Progenitor cell of endocrine pancreas (in vitro differentiated cells): ENCODE measurements at regions not wholly inside any gene's neighbourhood (a gene's known extent, or its start where the extent isn't known, plus 50 kb on each side); places are given as distances from the start of the nearest gene placed in this dataset.

ENCODE experiments used
- DNase-seq: peaks from one replicate; pipeline ENCODE4 v3.0.0; 2021; ENCODE audit warnings: low spot score; ENCODE audit not compliant: unreplicated experiment
- H3K27ac Mint-ChIP-seq: 2 replicates; pipeline ENCODE4 v1.8.0; 2021; ENCODE audit warnings: mild to moderate bottlenecking, moderate library complexity, mixed read lengths
- H3K27me3 Mint-ChIP-seq: 2 replicates; pipeline ENCODE4 v1.8.0; 2021; ENCODE audit warnings: mixed read lengths
- H3K36me3 Mint-ChIP-seq: 2 replicates; pipeline ENCODE4 v1.8.0; 2022; ENCODE audit warnings: mixed read lengths; ENCODE audit not compliant: insufficient read depth
- H3K4me1 Mint-ChIP-seq: 2 replicates; pipeline ENCODE4 v1.8.0; 2021; ENCODE audit warnings: low read depth, mixed read lengths
- H3K4me3 Mint-ChIP-seq: 2 replicates; pipeline ENCODE4 v1.8.0; 2021; ENCODE audit warnings: low read depth, mild to moderate bottlenecking, moderate library complexity, mixed read lengths
- H3K9me3 Mint-ChIP-seq: 2 replicates; pipeline ENCODE4 v1.8.0; 2021; ENCODE audit warnings: low read depth, mixed read lengths
- TF ChIP-seq, protein P1 (sequence below): fragments of 200-600 bp; sonication (generic); IDR thresholded peaks from one replicate; pipeline ENCODE4 v1.5.0; 2021; ENCODE audit warnings: antibody characterized with exemption, mild to moderate bottlenecking; ENCODE audit not compliant: unreplicated experiment

DNA sequence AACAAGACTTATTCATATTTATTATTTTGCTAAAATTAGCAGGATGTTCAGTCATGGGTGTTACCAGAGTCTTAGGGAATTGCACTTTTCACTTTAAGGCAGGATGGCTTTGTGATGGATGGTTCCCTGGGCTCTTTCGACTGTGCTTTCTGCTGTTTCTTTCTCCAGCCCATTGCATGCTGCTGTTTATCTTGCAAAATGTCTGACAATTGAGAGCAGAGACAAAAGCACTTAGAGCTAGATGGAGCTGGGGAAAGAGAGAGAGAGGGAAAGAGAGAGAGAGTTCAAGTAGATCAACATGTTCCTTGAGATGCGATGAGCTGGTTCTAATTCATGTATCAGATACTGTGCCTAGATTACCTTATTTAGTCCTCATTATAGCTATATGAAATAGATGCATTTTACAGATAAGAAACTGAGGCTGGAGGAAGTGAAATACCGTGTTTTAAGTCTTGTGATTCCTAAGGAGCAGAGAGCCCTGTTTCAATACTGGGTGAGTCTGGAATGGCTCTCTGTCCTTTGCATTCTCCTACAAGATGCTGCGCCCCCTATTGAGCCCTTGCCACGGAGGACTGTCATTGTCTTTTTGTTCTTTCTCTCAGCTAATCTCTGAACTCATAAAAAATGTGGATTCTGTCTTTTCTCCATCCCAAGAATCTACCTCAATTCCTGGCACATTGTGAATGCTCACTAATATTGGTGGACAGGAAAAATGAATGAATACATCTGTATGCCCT, 227.9 kb downstream of the ALG10B start:
- TF ChIP-seq, protein P1, sequence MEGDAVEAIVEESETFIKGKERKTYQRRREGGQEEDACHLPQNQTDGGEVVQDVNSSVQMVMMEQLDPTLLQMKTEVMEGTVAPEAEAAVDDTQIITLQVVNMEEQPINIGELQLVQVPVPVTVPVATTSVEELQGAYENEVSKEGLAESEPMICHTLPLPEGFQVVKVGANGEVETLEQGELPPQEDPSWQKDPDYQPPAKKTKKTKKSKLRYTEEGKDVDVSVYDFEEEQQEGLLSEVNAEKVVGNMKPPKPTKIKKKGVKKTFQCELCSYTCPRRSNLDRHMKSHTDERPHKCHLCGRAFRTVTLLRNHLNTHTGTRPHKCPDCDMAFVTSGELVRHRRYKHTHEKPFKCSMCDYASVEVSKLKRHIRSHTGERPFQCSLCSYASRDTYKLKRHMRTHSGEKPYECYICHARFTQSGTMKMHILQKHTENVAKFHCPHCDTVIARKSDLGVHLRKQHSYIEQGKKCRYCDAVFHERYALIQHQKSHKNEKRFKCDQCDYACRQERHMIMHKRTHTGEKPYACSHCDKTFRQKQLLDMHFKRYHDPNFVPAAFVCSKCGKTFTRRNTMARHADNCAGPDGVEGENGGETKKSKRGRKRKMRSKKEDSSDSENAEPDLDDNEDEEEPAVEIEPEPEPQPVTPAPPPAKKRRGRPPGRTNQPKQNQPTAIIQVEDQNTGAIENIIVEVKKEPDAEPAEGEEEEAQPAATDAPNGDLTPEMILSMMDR, result peak; percentile 33

DNA sequence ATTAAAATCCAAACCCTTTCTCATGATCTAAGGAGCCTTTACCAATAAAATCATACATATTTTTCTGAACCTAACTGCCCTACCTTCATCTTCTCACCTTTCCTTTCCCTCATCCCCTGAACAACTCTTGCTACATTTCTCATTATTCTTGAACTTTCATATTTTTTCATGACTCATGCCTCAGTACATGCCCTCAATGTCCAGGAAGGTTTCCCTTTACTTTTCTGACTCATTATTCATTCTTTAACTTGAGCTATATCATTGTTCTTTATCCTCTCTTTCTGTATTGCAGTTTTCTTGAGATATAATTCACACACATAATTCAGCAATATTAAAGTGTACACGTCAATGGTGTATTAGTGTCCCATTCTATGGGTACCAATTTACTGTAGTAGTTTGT, 231.0 kb downstream of the ALG10B start:
- no peaks in the 10 kb centered on the region for H3K36me3 Mint-ChIP-seq
- TF ChIP-seq, protein P1, result no peak
- peaks cover 3% of the 10 kb centered on the region for H3K9me3 Mint-ChIP-seq
- no peak for DNase-seq
- no peak overlapping the region for H3K4me3 Mint-ChIP-seq
- H3K27ac Mint-ChIP-seq, result no peak overlapping the region
- peaks cover 8% of the 10 kb centered on the region for H3K4me1 Mint-ChIP-seq
- no peaks in the 10 kb centered on the region for H3K27me3 Mint-ChIP-seq

More for the DNA sequence above, 227.9 kb downstream of the ALG10B start:
- no peak for DNase-seq
- peaks cover 3% of the 10 kb centered on the region for H3K9me3 Mint-ChIP-seq
- H3K27me3 Mint-ChIP-seq, result no peaks in the 10 kb centered on the region
- peaks cover 9% of the 10 kb centered on the region for H3K4me1 Mint-ChIP-seq
- no peak overlapping the region for H3K4me3 Mint-ChIP-seq
- H3K27ac Mint-ChIP-seq, result no peak overlapping the region
- no peaks in the 10 kb centered on the region for H3K36me3 Mint-ChIP-seq

- Mint-ChIP-seq H3K4me3 (no peak overlapping the region), H3K27ac (no peak overlapping the region), H3K4me1 (no peaks in the 10 kb centered on the region), H3K36me3 (no peaks in the 10 kb centered on the region), H3K27me3 (no peaks in the 10 kb centered on the region), H3K9me3 (no peaks in the 10 kb centered on the region)
- no peak for DNase-seq
- TF ChIP-seq, protein P1, result no peak
These were observed 239.3 kb downstream of the ALG10B start for GRCh38 chr12:38555620-38556591.

DNA sequence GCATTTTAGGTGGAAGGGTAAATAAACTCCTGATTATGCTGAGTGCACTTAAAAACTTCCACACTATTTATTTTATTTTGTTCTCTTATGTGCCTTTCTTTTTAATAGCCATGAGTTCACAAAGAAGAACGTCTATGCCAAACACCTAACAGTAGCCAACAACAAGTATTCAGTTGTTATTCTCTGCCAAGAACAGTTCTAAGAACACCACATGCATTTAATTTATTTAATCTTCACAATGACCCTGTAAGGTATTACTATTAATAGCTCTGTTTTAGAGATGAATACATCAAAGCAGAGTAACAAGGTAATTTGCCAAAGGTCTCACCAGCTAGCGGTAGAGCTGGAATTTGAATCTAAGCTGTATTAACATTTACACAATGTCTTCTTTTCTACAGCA, 240.1 kb downstream of the ALG10B start:
- Mint-ChIP-seq H3K9me3 (no peaks in the 10 kb centered on the region), H3K4me3 (no peak overlapping the region), H3K27me3 (no peaks in the 10 kb centered on the region), H3K4me1 (no peaks in the 10 kb centered on the region), H3K27ac (no peak overlapping the region), H3K36me3 (no peaks in the 10 kb centered on the region)
- TF ChIP-seq, protein P1, result no peak
- DNase-seq, result no peak

DNA sequence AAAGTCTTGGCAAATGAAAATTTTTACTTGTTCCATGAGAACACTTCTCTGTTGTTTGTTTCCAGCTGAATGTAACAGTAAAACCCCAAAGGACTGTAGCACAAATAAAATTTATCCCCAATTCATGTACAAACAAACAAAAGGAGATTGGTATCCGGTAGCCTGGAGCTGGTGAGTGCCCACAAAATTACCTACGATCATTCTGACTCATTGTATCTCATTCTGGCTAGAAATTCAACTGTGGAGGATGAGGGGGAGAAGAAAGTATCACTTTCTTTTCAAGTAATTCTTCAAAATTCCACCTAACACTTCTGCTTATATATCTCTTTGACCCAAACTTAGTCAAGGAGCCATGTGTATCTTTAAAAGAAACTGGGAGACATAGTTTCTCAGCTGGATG, 268.5 kb downstream of the ALG10B start:
- Mint-ChIP-seq H3K4me1 (peaks cover 2% of the 10 kb centered on the region), H3K4me3 (no peak overlapping the region), H3K27me3 (no peaks in the 10 kb centered on the region), H3K36me3 (no peaks in the 10 kb centered on the region), H3K27ac (no peak overlapping the region), H3K9me3 (no peaks in the 10 kb centered on the region)
- TF ChIP-seq, protein P1, result no peak
- DNase-seq, result no peak
